ENCODE measurements at regions not wholly inside any gene's neighbourhood (a gene's known extent, or its start where the extent isn't known, plus 50 kb on each side); places are given as distances from the start of the nearest gene placed in this dataset.

DNA sequence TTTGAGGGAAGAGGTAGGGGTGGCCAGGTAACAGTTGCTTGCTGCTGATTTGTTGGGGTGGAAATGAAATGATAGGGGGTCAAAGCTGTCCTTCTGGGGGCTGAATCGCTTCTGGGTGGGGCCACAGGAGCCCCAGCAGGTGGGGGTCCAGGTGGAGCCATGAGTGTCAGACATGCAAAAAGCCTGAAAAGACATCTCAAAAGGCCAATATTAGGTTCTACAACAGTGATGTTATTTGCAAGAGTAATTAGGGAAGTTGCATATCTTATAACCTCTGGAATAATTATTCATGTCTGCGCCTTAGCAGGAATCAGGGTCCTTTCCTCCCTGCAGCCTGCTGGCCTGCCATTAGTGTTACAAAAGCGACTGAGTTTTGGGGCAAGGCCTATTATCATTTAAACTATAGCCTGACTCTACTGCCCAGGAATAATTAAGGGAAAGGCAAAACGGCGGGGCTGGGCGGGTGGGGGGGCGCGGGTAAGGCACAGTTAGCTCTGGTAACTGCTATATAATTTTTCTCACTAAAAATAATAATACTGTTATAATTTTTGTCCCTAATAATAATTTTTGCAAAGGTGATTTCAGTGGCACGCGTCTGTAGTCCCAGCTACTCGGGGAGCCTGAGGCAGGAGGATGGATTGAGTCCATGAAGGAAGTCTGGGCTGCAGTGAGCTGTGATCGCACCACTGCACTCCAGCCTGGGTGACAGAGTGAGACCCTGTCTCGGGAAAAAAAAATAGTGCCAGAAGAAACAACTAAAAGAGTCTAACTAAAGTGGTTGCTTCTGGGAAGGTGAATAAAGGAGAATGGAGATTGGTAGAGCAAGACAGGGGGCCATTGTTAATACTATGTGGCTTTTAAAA lies 145.7 kb downstream of the MAGEB17 start:
- H3K9me3 ChIP-seq (ENCODE audit: insufficient read depth, low read length), result no peaks in the 10 kb centered on the region
- H3K4me1 ChIP-seq (ENCODE audit: insufficient read depth, insufficient read length), result no peaks in the 10 kb centered on the region
- no peaks in the 10 kb centered on the region for H3K36me3 ChIP-seq (ENCODE audit: insufficient read depth, insufficient read length, low read length)
- no peak for TF ChIP-seq SUZ12 (IDR thresholded peaks at IDR 0.05; ENCODE audit: extremely low read depth, insufficient read depth, insufficient read length)
- no peak for TF ChIP-seq YY1 (IDR thresholded peaks at IDR 0.05; ENCODE audit: insufficient read depth, insufficient read length)
- no peak for TF ChIP-seq ZNF274 (IDR thresholded peaks at IDR 0.05; ENCODE audit: low read depth, low read length)
- no peak overlapping the region for H3K9ac ChIP-seq (ENCODE audit: insufficient read length, low read depth)
- DNase-seq (ENCODE audit: low read depth, low spot score), result peak; percentile 28
- no peaks in the 10 kb centered on the region for H3K27me3 ChIP-seq (ENCODE audit: insufficient read depth, insufficient read length)
- H3K4me3 ChIP-seq (ENCODE audit: insufficient read length, low read depth), result no peak overlapping the region

DNA sequence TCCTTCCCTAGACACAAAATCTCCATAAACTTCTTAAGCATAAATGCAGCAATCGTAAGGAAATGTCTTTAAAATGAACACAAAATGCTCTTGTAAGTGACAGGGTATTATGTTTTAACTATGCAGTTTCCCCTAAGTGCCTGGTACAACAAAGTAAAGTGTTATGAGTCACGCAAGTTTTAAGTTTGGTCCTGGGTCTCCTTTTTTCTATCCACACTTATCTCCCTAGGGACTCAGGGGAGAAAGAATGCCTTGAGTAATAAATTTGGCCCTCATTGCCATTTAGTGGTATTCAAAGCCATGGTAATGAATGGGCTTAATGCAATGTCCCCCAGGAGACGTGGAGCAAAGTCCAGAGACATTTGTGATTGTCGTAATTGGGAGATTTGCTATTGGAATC lies 149.1 kb downstream of the MAGEB17 start:
- no peaks in the 10 kb centered on the region for H3K27me3 ChIP-seq (ENCODE audit: insufficient read depth, insufficient read length)
- H3K36me3 ChIP-seq (ENCODE audit: insufficient read depth, insufficient read length, low read length), result no peaks in the 10 kb centered on the region
- H3K4me1 ChIP-seq (ENCODE audit: insufficient read depth, insufficient read length), result no peaks in the 10 kb centered on the region
- H3K4me3 ChIP-seq (ENCODE audit: insufficient read length, low read depth), result no peak overlapping the region
- H3K9ac ChIP-seq (ENCODE audit: insufficient read length, low read depth), result no peak overlapping the region
- no peak for DNase-seq (ENCODE audit: low read depth, low spot score)
- TF ChIP-seq SUZ12 (IDR thresholded peaks at IDR 0.05; ENCODE audit: extremely low read depth, insufficient read depth, insufficient read length), result no peak
- TF ChIP-seq ZNF274 (IDR thresholded peaks at IDR 0.05; ENCODE audit: low read depth, low read length), result no peak
- TF ChIP-seq YY1 (IDR thresholded peaks at IDR 0.05; ENCODE audit: insufficient read depth, insufficient read length), result no peak
- no peaks in the 10 kb centered on the region for H3K9me3 ChIP-seq (ENCODE audit: insufficient read depth, low read length)

DNA sequence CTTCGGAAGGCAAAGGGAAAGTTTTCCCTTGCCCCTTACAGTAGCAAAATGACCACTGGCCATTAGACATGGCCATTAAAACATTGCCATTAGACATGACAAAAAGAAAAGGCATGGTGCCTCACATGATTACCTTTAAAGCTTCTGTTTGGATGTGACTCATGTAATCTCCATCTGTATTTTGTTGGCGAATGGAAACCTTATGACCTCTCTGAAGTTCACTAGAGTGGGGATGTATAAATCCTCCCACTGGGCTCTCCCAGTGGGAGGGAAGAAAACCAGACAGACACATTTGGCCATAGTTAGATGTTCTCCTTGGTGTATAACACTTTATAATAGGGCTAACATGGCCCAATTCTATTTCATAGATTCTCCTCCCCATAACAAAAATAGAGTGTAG lies 152.6 kb downstream of the MAGEB17 start:
- Histone ChIP-seq H3K4me1 (ENCODE audit: insufficient read depth, insufficient read length) (no peaks in the 10 kb centered on the region), H3K9ac (ENCODE audit: insufficient read length, low read depth) (no peak overlapping the region), H3K36me3 (ENCODE audit: insufficient read depth, insufficient read length, low read length) (no peaks in the 10 kb centered on the region), H3K4me3 (ENCODE audit: insufficient read length, low read depth) (no peak overlapping the region), H3K9me3 (ENCODE audit: insufficient read depth, low read length) (no peaks in the 10 kb centered on the region), H3K27me3 (ENCODE audit: insufficient read depth, insufficient read length) (no peaks in the 10 kb centered on the region)
- DNase-seq (ENCODE audit: low read depth, low spot score), result no peak
- TF ChIP-seq ZNF274 (IDR thresholded peaks at IDR 0.05; ENCODE audit: low read depth, low read length), result no peak
- no peak for TF ChIP-seq SUZ12 (IDR thresholded peaks at IDR 0.05; ENCODE audit: extremely low read depth, insufficient read depth, insufficient read length)
- TF ChIP-seq YY1 (IDR thresholded peaks at IDR 0.05; ENCODE audit: insufficient read depth, insufficient read length), result no peak

DNA sequence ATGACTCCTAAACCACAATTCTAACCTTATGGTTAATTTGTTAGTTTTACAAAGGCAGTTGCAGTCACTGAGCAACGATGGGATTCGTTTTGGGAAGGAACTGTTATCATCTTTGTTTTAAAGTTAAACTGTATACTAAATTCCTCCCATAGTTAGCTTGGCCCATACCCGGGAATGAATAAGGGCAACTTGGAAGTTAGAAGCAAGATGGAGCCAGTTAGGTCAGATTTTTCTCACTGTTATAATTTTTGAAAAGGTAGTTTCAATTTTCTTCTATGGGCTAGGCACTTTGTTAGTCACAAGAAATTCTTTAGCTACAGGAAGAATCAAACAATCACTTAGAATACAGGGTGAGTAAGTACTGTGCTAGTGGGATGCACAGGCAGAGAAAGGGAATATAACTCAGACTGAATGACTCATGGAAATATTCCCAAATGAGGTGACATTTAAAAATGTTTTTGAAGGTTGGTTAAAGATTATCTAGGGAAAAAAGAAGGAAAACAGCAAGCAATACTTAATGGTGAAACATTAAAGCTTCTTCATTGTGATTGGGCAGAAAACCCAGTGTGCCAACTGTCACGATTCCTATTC lies 153.6 kb downstream of the MAGEB17 start:
- no peak for DNase-seq (ENCODE audit: low read depth, low spot score)
- Histone ChIP-seq H3K4me1 (ENCODE audit: insufficient read depth, insufficient read length) (no peaks in the 10 kb centered on the region), H3K4me3 (ENCODE audit: insufficient read length, low read depth) (no peak overlapping the region), H3K27me3 (ENCODE audit: insufficient read depth, insufficient read length) (no peaks in the 10 kb centered on the region), H3K36me3 (ENCODE audit: insufficient read depth, insufficient read length, low read length) (no peaks in the 10 kb centered on the region), H3K9ac (ENCODE audit: insufficient read length, low read depth) (no peak overlapping the region), H3K9me3 (ENCODE audit: insufficient read depth, low read length) (no peaks in the 10 kb centered on the region)
- no peak for TF ChIP-seq ZNF274 (IDR thresholded peaks at IDR 0.05; ENCODE audit: low read depth, low read length)
- TF ChIP-seq YY1 (IDR thresholded peaks at IDR 0.05; ENCODE audit: insufficient read depth, insufficient read length), result no peak
- TF ChIP-seq SUZ12 (IDR thresholded peaks at IDR 0.05; ENCODE audit: extremely low read depth, insufficient read depth, insufficient read length), result no peak

DNA sequence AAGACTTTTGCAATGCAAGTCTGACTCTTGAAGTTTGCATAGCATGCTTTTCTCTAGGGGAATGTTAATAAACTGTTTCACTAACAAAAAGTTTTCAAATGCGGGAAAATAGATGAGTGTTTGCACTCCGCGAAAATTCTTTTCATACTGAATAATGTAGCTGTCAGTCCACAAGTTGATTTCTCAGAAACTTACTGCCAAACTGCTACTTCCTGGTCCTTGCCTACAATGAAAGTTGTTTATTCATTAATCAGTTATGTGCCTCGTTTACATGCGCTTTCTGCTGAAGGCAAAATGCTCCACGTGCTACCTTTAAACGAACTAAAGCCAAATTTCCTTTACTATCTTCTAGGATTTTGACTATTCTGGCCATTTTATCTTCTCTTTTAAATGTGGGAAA lies 166.2 kb downstream of the MAGEB17 start:
- TF ChIP-seq SUZ12 (IDR thresholded peaks at IDR 0.05; ENCODE audit: extremely low read depth, insufficient read depth, insufficient read length) (no peak), ZNF274 (IDR thresholded peaks at IDR 0.05; ENCODE audit: low read depth, low read length) (no peak), YY1 (IDR thresholded peaks at IDR 0.05; ENCODE audit: insufficient read depth, insufficient read length) (no peak)
- Histone ChIP-seq H3K9ac (ENCODE audit: insufficient read length, low read depth) (no peak overlapping the region), H3K4me1 (ENCODE audit: insufficient read depth, insufficient read length) (no peaks in the 10 kb centered on the region), H3K9me3 (ENCODE audit: insufficient read depth, low read length) (no peaks in the 10 kb centered on the region), H3K36me3 (ENCODE audit: insufficient read depth, insufficient read length, low read length) (no peaks in the 10 kb centered on the region), H3K27me3 (ENCODE audit: insufficient read depth, insufficient read length) (no peaks in the 10 kb centered on the region), H3K4me3 (ENCODE audit: insufficient read length, low read depth) (no peak overlapping the region)
- no peak for DNase-seq (ENCODE audit: low read depth, low spot score)

DNA sequence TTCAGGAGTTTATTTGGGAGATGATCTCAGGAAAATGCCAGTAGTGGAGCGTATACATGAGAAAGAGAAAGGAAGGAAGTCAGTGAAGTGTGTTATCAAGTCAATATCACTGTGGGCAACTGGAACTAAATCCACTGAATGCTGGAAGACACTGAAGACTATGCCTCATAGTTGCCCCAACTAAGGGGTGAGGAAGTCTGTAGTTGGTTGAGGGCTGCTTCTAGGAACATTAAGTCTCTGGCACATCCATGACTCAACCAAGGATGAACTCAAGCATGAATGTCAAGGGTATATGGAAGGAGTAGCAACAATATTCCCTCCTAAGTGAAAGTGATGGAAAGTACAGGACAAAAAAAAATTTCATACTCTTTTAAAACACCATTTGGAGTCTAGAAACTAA lies 167.9 kb downstream of the MAGEB17 start:
- Histone ChIP-seq H3K9ac (ENCODE audit: insufficient read length, low read depth) (no peak overlapping the region), H3K36me3 (ENCODE audit: insufficient read depth, insufficient read length, low read length) (no peaks in the 10 kb centered on the region), H3K4me1 (ENCODE audit: insufficient read depth, insufficient read length) (no peaks in the 10 kb centered on the region), H3K9me3 (ENCODE audit: insufficient read depth, low read length) (no peaks in the 10 kb centered on the region), H3K4me3 (ENCODE audit: insufficient read length, low read depth) (no peak overlapping the region), H3K27me3 (ENCODE audit: insufficient read depth, insufficient read length) (no peaks in the 10 kb centered on the region)
- TF ChIP-seq YY1 (IDR thresholded peaks at IDR 0.05; ENCODE audit: insufficient read depth, insufficient read length) (no peak), ZNF274 (IDR thresholded peaks at IDR 0.05; ENCODE audit: low read depth, low read length) (no peak), SUZ12 (IDR thresholded peaks at IDR 0.05; ENCODE audit: extremely low read depth, insufficient read depth, insufficient read length) (no peak)
- DNase-seq (ENCODE audit: low read depth, low spot score), result no peak

DNA sequence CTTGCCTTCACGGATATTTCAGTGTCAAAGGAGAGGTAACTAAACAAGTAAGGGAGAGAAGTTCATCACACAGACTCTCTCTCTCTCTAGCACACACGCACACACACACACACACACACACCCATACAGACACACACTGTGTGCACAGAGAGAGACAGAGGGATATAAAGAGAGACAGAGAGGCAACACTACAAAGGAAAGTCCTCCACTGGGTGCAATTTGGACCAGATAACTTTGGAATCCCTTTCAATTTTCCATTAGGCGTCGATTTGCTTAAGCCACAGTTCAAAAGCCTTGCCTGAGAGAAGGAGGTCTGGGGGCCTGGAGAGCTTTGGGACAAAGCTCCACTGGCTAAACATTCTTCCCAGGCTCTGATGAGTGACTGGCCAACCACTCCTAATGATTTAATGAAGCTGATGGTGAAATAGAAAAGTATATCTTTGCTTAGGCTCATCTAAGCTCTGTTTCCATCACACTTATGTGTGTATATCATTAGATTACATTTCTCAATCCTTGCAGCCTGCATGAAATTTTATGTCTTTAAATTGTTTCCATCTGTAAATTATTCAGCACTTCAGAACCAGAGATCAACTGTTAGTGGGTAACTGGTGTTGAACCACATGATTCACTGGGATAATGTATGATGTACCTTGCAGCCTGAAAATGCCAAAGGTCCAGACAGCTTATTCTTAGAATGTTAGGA lies 180.8 kb downstream of the MAGEB17 start:
- Histone ChIP-seq H3K4me3 (ENCODE audit: insufficient read length, low read depth) (no peak overlapping the region), H3K4me1 (ENCODE audit: insufficient read depth, insufficient read length) (no peaks in the 10 kb centered on the region), H3K27me3 (ENCODE audit: insufficient read depth, insufficient read length) (no peaks in the 10 kb centered on the region), H3K36me3 (ENCODE audit: insufficient read depth, insufficient read length, low read length) (no peaks in the 10 kb centered on the region), H3K9ac (ENCODE audit: insufficient read length, low read depth) (no peak overlapping the region), H3K9me3 (ENCODE audit: insufficient read depth, low read length) (no peaks in the 10 kb centered on the region)
- TF ChIP-seq ZNF274 (IDR thresholded peaks at IDR 0.05; ENCODE audit: low read depth, low read length), result no peak
- no peak for TF ChIP-seq YY1 (IDR thresholded peaks at IDR 0.05; ENCODE audit: insufficient read depth, insufficient read length)
- no peak for TF ChIP-seq SUZ12 (IDR thresholded peaks at IDR 0.05; ENCODE audit: extremely low read depth, insufficient read depth, insufficient read length)
- DNase-seq (ENCODE audit: low read depth, low spot score), result no peak
